HG03064 (cell line): ENCODE measurements at regions not wholly inside any gene's neighbourhood (a gene's known extent, or its start where the extent isn't known, plus 50 kb on each side); places are given as distances from the start of the nearest gene placed in this dataset.

ENCODE experiments used
- ATAC-seq: cut with Tn5 transposase; IDR thresholded peaks from one replicate; pipeline ENCODE4 v1.9.1; 2021; ENCODE audit warnings: low read depth; ENCODE audit not compliant: unreplicated experiment

- no peak for ATAC-seq
Measured at GRCh38 chr9:26426551-26427131, 466.0 kb downstream of the CAAP1 start.

- no peak for ATAC-seq
Measured at GRCh38 chr9:26418480-26418879, 474.1 kb downstream of the CAAP1 start.

GRCh38 chr9:26415528-26415927 lies 477.1 kb downstream of the CAAP1 start:
- no peak for ATAC-seq

- no peak for ATAC-seq
Measured at GRCh38 chr9:26413611-26414010, 479.0 kb downstream of the CAAP1 start.

- no peak for ATAC-seq
Measured at GRCh38 chr9:26412446-26412845, 480.2 kb downstream of the CAAP1 start.

GRCh38 chr9:26406676-26407075 lies 485.9 kb downstream of the CAAP1 start:
- ATAC-seq, result no peak

GRCh38 chr9:26399556-26399955 lies 493.0 kb downstream of the CAAP1 start:
- no peak for ATAC-seq

- ATAC-seq, result no peak
Measured at GRCh38 chr9:26394025-26394424, 498.6 kb downstream of the CAAP1 start.

GRCh38 chr9:26392639-26393038 lies 500.0 kb downstream of the CAAP1 start:
- no peak for ATAC-seq

GRCh38 chr9:26391036-26391435 lies 501.6 kb downstream of the CAAP1 start:
- no peak for ATAC-seq

- no peak for ATAC-seq
Measured at GRCh38 chr9:26375448-26375847, 517.2 kb downstream of the CAAP1 start.

- ATAC-seq, result no peak
Measured at GRCh38 chr9:26373616-26374015, 519.0 kb downstream of the CAAP1 start.

- no peak for ATAC-seq
Measured at GRCh38 chr9:26371236-26371635, 521.4 kb downstream of the CAAP1 start.

- no peak for ATAC-seq
Measured at GRCh38 chr9:26369093-26369492, 523.5 kb downstream of the CAAP1 start.

- no peak for ATAC-seq
Measured at GRCh38 chr9:26368241-26368640, 524.4 kb downstream of the CAAP1 start.

- ATAC-seq, result no peak
Measured at GRCh38 chr9:26361010-26361409, 531.6 kb downstream of the CAAP1 start.

GRCh38 chr9:26358836-26359235 lies 533.8 kb downstream of the CAAP1 start:
- no peak for ATAC-seq

- no peak for ATAC-seq
Measured at GRCh38 chr9:26357803-26358344, 534.7 kb downstream of the CAAP1 start.

- no peak for ATAC-seq
Measured at GRCh38 chr9:26356491-26356890, 536.1 kb downstream of the CAAP1 start.

GRCh38 chr9:26346942-26347477 lies 545.6 kb downstream of the CAAP1 start:
- ATAC-seq, result no peak

- no peak for ATAC-seq
Measured at GRCh38 chr9:26341545-26341944, 551.1 kb downstream of the CAAP1 start.

- no peak for ATAC-seq
Measured at GRCh38 chr9:26339796-26340195, 552.8 kb downstream of the CAAP1 start.

- ATAC-seq, result no peak
Measured at GRCh38 chr9:26335116-26335515, 557.5 kb downstream of the CAAP1 start.
